GM10248 (cell line): ENCODE measurements at regions not wholly inside any gene's neighbourhood (a gene's known extent, or its start where the extent isn't known, plus 50 kb on each side); places are given as distances from the start of the nearest gene placed in this dataset.

Experiments used
- CTCF ChIA-PET: fragments of 300-600 bp; sonication (Branson Sonifier 250); formaldehyde crosslinking; extraction: SDS; loops from one replicate; lab custom pipeline; 2021; ENCODE audit warnings: antibody characterized with exemption; lab: Yijun Ruan, JAX
- POLR2A ChIA-PET: fragments of 350-650 bp; sonication (Branson Sonifier 250); formaldehyde crosslinking; extraction: SDS; loops from one replicate; lab custom pipeline; 2020; ENCODE audit warnings: antibody characterized with exemption; lab: Yijun Ruan, JAX
- DNase-seq: peaks from one replicate; pipeline ENCODE4 v3.0.0; 2012; ENCODE audit errors: extremely low spot score
- CTCF ChIP-seq: IDR thresholded peaks from 2 replicates; pipeline ENCODE4 v1.5.1; 2012; ENCODE audit warnings: mild to moderate bottlenecking, low read depth; ENCODE audit errors: extremely low read depth, missing control alignments, control extremely low read depth

GRCh38 chr14:75341620-75342019, 63.0 kb downstream of the FOS start:
- DNase-seq = no peak
- POLR2A ChIA-PET = no interaction called here
- no peak for TF ChIP-seq CTCF
- CTCF ChIA-PET = interaction anchor here (0.9 to 3.1 kb wide), 8 partner anchors 10 to 203 kb away, joined by 3 to 18 read pairs (median 4); no protein-coding TSS in a partner anchor

- ChIA-PET POLR2A (no interaction called here), CTCF (interaction anchor here (0.8 to 3.1 kb wide), 13 partner anchors 8 to 204 kb away, joined by 3 to 18 read pairs (median 3); no protein-coding TSS in a partner anchor)
- TF ChIP-seq CTCF = no peak
- DNase-seq = peak; percentile 42
These were observed 64.4 kb downstream of the FOS start for GRCh38 chr14:75342762-75343599.

- no peak for TF ChIP-seq CTCF
- no peak for DNase-seq
- CTCF ChIA-PET = interaction anchor here (1.7 to 2.8 kb wide), 3 partner anchors 16 to 175 kb away, joined by 5 to 8 read pairs (median 7); no protein-coding TSS in a partner anchor
These were observed 65.3 kb downstream of the FOS start for GRCh38 chr14:75343911-75344310.

GRCh38 chr14:75344411-75344810, 65.8 kb downstream of the FOS start:
- POLR2A ChIA-PET = no interaction called here
- DNase-seq = no peak
- CTCF ChIA-PET = no interaction called here
- no peak for TF ChIP-seq CTCF

More at GRCh38 chr14:75343911-75344310, 65.3 kb downstream of the FOS start:
- POLR2A ChIA-PET = no interaction called here

GRCh38 chr14:75350505-75351060, 72.0 kb downstream of the FOS start:
- POLR2A ChIA-PET = no interaction called here
- CTCF ChIA-PET = interaction anchor here (1.0 to 3.9 kb wide), 9 partner anchors 9 to 138 kb away, joined by 3 to 18 read pairs (median 4); no protein-coding TSS in a partner anchor
- DNase-seq = no peak
- no peak for TF ChIP-seq CTCF

GRCh38 chr14:75359098-75359497, 68.7 kb upstream of the JDP2 start:
- DNase-seq = no peak
- no peak for TF ChIP-seq CTCF
- ChIA-PET POLR2A (no interaction called here), CTCF (no interaction called here)
